AG20443 (cell line): ENCODE measurements at regions not wholly inside any gene's neighbourhood (a gene's known extent, or its start where the extent isn't known, plus 50 kb on each side); places are given as distances from the start of the nearest gene placed in this dataset.

Experiments used
- DNase-seq: peaks from one replicate; pipeline ENCODE4 v3.0.0; 2012; ENCODE audit warnings: low spot score, mixed read lengths

DNA sequence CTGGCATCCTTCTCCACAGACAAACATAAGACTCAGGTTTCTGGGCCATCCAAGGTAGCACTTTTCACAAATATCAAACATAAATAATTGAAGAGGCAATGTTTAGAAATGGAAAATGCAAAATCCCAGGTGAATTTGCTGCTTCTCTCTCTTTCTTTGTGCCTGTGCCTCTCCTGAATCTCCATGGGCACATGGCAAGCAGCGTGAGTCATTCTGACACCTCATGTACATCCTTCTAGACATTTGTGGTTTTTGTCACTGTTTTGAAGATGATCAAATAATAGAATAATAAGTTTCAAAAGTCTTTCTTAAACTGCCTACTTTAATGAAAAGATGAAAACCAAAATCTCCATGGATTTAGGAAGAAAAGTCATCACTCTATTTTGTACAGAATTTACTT is 60.3 kb upstream of the RAB11FIP2 start:
- DNase-seq = no peak

DNA sequence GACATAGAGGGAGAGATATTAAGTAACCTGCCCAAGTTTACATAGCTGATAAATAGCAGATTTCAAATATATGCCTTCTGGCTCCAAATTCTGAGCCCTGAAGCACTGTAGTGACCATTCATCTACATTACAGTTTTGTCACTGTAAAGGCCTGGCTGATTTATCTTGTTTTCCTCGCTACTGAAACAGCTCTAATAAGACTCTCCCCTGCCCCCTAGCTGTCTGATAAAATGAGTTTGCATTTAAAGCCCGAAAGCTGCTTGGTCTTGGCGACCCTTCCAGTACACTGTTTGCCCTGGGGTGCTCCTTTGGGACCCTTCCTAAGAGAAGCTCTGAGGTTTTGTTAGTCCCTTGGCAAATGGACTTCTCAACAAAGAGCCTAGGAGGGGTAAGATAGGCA is 59.7 kb upstream of the RAB11FIP2 start:
- peak; percentile 16 for DNase-seq

DNA sequence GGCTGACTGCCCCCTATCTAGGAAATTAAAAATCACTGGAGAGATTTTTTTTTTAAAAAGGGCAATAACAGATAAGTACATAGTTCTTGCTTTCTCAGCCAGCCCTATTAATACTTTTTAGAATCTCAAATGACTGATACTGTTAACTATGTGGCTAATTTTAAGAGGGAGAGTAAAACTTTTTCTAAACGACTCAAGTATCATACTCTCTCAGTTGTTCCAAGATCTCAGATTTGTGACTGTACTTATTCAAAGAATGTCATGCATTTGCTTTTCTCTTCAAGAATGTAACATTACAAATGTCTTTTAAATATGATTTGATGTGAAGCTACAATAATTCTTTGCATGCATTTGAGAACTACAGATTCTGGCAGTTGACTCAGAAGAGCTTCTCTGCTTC is 55.4 kb upstream of the RAB11FIP2 start:
- DNase-seq = peak; percentile 26

DNA sequence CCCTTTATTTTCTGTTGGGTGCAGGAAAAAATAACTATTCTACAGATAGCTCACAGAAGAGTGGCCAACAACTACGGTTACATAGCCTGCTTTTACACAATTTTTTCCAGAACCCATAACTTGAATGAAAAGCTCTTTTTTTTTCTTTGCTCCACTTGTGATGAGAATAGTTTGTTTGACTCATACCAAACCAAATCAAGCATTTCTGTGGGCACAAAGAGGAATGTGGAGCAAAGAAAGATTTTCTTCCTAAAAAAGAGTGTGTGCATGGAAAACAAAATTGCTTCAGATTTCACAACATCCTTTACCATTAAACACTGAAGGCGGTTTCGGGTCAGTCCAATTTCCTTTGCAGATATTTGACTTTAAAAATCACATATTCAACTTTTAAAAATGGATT is 54.8 kb upstream of the RAB11FIP2 start:
- peak; percentile 53 for DNase-seq
